HG03442 (cell line): ENCODE measurements at regions not wholly inside any gene's neighbourhood (a gene's known extent, or its start where the extent isn't known, plus 50 kb on each side); places are given as distances from the start of the nearest gene placed in this dataset.

Experiments used
- ATAC-seq: cut with Tn5 transposase; IDR thresholded peaks from one replicate; pipeline ENCODE4 v1.9.1; 2021; ENCODE audit warnings: mild to moderate bottlenecking, moderate library complexity; ENCODE audit not compliant: unreplicated experiment

DNA sequence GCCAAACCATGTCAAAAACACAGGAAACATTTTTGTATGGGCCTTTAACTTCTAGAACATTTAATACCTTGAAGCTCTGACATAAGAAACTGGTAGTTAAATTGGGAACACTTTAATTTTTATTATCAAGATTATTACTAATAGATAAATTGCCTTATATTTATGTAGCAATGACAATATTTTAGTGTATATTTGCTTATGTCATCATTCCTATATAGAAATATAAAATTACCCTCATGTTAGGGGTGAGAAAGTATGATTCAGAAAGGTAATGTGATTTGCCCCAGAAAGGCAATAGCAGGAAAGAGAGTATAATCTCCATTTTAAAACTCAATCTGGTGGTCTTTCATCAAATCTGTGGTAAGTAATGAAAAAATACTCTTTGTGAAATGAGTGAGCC, 147.4 kb downstream of the IL15 start:
- ATAC-seq, result no peak

DNA sequence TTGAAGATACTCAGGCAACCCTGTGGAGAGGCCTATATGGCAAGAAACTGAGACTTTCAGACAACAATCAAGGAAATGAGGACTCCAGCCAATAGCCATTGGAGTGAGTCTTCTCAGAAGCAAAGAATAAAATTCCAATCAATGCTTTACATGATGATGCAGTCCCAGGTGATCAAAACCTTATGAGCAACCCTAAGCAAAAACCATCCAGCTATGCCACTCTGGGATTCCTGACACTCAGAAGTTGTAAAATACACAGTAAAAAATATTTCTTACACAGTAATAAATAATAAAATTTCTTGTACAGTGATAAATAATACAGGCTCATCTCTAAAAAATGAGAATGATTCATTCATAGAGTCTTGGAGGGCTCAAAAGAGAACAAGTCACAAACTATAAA, 150.6 kb downstream of the IL15 start:
- ATAC-seq, result no peak

DNA sequence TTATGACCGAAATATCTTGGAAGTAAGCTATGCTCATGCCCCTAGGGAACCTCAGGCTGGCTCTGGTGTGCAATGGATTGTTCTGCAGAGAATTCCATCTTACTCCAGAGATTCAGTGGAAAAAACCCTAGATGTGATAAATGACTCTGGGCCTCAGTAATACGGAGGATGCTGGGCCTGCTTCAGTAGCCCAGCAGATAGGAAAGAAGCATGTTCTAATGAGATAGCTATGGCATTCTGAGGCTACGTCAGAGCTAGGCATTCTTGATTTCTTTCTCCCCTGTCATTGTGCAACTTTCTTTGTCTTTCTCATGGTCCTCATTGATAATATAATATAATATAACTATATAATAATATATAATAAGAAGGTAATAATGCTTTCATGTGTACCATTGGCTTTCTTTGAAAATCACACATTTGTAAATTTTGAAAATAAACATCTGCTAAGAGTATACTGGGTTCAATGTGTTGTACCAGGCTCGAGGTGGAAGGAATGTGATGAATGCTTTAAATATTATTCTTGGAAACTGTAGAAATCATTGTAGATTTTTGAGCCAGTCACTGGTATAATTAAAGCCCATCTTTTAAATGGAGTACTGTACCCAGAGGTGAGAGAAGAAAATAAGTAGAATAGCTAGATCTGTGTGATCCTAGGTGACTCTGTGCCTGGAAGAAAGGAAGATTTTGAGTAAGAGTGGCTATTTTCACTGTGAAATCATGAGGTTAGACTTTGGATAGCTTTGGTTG, 152.0 kb downstream of the IL15 start:
- ATAC-seq, result no peak

DNA sequence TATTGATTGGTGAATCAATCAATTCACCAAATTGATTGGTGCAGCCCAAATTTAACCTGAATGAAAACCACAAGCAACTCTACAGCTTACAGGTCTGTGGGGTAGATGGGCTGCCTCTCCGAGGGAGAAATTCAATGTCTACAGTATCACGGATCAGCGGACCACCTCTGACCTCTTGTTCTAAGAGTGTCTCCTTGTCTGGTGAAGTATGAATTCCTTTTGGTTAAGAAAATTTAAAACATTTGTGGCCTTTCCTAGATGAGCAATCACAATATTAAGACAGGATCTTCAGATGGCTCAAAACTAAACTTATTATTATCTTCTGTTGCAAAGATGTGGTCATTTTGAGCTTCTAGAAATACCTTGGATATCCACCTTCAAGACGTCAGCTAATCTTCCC, 153.3 kb downstream of the IL15 start:
- no peak for ATAC-seq

DNA sequence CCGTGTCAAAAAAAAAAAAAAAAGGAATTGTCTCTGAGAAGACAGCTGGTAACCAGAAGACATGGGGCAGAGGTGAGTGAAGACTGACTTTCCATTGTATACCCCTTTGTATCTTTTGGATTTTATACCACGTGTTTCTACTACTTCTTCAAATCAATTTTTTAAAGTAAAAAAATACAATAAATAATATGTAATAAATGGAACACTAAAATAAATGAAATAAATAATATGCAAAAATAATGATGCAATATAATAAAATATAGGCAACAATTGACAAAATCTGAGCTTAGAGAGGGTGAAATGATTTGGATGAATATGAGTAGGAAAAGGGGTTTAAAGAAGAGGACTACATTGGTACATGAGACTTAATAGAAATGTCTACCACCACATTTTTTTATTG, 155.8 kb downstream of the IL15 start:
- no peak for ATAC-seq

DNA sequence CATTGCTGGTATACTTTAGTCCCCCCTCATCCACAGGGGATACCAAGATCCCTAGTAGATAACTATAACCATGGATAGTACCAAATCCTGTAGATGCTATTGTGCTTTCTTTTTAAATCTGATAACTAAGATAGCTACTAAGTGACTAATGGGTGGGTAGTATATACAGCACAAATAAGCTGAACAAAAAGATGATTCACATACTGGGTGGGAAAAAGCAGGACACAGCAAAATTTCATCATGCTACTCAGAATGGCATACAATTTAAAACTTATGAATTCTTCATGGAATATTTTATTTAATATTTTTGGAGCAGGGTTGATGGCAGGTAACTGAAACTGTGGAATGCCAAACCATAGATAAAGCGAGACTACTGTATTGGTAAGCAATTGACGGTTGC, 161.6 kb downstream of the IL15 start:
- no peak for ATAC-seq

DNA sequence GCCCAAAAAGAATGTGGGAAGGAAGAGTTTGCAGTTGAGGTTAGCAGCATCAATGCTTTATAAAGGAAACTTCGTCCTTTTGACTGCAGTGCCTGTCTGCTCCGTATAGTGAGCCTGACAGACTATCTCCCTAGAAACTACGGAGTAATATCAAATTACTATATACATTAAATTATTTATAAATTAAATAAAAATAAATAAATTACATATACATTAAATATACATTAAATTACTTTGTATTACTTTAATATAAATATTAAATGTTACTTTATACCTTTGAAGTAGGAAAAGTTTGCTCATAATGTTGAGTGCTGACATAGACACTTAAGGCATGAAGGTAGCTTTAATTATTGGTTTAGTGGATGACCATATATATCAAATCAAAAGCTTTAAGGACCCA, 165.2 kb downstream of the IL15 start:
- no peak for ATAC-seq

DNA sequence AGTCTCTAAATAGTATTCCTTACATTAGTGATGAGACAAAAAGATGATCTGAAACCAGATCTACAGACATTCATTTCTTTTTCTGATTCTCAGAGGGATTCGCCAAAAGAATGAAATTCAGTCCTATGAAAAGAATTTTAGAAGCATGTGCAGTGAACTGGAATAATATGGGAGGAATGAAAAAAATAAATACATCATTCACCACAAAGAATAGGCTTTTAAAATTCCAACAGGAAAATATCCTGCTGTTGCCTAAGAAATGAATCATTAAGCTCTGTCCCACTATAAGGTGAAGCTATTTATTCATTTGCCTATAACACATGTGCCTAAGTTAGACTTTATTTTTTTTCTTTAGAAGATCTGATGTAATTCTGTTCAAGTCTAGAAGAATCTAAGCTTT, 165.9 kb downstream of the IL15 start:
- no peak for ATAC-seq

DNA sequence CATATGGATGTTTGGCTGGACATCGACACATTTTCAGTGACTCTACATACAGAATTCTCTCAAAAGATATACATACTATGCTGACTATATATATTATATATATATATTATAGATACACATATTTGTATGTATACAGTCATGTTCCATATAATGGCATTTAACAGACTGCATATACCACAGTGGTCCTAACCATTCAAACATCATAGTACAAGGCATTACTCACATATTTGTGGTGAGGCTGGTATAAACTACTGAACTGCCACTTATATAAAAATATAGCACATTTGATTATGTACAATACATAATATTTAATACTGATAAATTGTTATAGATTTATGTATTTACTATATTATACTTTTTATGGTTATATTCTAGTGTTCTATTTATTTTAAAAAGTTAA, 168.5 kb downstream of the IL15 start:
- ATAC-seq, result no peak

DNA sequence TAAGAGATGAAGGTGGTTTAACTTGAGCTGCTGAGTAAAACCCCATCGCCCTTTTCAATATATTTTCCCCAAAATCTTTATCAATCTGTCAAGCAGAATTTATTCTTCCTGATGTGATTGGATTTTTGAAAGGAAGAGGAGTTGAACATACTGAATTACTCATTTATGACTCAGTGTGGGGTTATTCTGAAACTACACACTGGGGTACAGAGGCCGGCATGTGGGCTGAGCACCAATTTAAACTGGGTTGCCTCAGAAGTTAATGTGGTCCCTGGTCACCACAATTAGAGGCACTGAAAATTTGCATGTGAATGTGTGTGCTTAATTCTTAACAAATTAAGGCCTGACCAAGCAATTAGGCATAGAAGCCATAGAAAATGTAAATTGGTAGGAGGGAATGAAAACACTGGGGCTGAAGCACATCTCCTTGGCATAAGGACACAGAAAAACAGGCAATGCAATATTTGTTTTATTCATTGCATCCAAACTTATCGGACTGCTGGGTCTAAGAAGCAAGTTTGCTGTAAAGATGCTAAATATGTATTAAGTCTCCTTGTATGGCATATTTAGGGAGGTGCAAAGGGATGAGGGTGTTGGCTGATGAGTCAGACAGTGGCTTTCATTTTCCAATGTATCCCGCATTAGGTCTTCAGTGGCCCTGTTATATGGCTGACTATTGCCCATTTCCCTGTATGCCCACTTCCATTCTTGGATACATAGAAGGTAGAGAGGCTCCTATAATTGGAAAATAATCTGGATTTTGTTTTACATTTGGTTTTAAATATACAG, 170.9 kb downstream of the IL15 start:
- peak; percentile 61 for ATAC-seq

DNA sequence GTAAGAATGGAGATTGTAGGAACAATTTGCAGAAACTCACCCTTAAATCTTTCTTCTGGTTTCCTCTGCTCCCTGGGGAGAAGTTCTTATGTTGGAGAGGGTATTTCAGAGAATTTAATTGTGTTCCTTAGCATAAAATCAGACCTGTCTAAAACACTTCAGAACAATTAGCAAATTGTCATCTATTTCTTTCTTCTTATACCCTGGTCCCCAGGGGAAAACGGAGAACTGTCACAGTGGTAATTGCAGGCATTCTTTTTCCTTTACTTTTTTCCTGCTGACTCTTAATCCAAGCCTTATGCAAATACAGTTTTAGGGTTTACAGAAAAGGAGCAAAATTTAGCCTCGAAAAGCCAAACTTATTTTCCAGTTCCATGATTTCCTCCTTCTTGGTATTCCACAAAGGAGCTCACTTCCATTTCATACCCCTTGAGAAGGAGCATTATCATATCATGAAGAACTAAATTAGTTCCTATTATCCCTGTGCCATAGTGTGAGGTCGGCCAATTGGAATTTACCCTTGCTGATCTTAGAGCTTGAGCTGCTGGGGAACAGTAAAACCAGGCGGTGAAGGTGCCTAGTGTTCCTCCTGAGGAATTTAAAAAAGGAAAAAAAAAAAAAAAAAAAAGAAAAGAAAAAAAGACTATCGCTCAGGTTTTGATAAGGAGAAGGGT, 173.8 kb downstream of the IL15 start:
- no peak for ATAC-seq

DNA sequence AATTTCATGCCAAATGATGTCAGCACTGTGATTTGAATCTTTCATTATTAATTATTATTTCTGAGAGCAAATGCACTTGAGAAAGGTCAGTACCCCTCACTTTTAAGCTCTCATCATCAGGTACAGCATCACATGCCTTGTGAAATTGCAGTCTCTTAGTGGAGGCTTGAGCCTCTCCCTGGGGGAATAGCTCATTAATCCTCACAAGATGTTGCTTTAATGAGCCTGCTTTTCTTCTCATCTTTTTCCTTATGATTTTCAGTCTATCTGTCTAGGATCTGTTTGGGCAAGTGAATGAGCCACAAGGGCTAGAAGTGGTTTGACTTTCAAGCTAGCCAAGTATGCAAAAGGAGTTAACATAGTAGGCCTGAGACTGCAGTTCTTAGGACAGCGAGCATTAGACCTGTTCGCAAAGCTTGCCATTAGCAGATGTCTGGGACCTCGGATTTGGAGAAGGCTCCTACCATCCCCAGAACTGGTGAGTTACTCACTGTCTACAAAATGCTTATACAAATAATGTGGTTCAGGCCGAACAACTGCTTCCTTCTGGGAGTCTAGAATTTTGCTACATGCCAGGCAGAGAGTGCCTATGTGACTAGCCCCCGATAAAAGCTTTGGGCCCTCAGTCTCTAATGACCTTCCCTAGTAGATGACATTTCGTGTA, 174.5 kb downstream of the IL15 start:
- no peak for ATAC-seq

DNA sequence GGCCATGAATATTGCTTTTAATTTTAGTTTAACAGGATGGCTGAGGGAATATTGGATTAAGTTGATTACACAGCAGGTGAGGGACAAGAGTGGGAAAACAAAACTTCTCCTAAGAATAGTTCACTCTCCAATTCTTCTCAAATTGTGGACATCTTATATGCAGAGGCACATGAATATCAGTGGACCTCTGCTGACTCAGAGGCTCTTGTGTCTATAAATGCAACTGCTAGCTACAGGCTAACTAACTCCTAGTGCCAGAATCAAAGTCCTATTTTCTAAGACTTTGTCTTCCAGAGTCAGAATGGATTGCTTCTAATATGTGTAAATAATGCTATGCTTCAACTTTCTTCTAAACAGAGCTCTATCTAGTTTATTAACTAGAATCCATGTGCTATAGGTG, 175.8 kb downstream of the IL15 start:
- ATAC-seq, result no peak

DNA sequence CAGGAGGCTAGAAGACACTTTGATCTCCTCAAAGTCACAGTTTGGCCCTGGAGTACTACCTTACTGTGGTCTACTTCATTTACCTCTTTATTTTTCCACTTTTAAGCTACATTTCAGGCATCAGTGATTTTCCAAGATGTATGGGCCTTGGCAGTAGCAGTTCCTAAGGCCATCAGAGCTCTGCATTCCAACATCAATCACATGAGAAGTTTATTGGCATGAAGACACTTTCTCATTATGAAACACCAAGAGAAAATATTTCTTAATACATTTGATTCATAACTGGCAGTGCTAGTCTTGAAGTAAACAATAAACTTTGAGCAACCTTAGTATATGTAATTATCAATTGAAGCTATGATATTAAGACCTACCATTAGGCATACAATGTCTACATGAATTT, 178.1 kb downstream of the IL15 start:
- no peak for ATAC-seq

DNA sequence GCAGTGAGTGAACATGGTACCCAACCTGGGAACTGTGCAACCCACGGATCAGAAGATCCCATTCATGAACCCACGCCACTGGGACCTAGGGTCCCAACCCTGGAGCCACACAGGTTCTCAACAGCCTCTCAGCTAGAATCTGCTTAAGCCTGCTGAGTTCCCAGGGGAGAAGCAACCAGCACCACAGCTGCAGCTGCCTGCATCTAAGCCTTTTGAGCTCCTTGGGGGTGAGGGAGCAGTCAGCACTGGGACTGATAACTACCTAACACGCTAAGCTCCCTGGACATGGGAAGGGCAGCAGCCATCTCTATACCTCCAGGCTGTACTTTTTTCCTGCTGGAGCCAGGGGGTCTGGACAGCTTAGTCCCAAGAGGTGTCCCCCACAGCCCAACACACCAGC, 179.3 kb downstream of the IL15 start:
- no peak for ATAC-seq

DNA sequence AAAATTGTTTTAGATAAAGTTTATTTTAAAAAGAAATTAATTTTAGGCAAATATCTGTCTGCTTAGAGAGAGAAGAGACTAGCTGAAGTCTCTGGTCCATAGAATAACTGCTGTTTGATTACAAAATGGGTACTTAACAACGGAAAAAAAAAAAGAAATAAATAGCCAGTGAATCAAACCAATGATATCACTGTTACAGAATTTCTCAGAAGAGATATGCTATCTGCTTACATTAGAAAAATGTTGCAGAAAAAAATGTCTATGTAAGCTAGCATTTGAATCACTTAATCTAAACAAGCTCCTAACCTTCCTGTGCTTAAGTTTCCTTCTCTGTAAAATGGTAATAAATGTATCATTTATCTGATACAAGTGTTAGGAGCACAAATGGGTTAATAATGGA, 189.9 kb downstream of the IL15 start:
- ATAC-seq, result no peak

DNA sequence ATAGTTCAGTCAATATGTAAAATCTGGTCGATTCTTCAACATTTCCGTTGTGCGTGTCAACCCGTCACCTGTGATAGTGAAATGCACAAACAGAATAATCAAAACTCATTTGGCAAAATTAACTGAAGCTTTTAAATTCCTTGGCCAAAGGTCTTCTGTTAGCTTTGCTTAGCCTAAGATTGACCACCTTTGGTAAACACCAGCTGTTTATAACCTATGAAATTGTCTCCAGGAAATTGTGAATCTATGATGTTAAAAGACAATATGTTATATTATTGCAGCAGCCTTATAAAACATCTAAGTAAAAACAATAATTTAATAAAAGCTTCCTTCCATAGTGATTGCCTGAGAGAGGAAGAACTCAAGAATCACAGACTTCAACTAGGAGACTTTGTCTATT, 196.8 kb downstream of the IL15 start:
- no peak for ATAC-seq

DNA sequence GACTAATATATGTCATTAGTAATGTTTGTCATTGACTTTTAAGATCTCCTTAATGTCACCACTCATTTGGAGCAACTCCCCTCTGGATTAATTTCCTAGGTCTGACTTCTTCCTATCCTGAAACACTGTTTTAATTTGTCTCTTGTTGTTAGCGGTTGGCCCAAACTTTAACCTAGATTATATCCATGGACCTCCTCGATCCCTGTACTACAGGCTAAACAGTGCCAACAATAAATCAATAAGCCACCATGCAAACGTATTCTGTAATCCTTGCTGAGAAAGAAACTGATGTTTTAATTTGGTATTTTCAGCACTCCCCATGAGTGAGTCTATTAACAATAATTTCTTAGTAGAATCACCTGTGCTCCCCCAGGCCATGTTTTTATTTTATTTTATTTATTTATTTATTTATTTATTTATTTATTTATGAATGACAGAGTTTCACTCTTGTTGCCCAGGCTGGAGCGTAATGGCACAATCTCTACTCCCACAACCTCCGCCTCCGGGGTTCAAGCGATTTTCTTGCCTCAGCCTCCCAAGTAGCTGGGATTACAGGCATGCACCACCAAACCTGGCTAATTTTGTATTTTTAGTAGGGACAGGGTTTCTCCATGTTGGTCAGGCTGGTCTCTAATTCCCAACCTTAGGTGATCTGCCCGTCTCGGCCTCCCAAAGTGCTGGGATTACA, 204.1 kb downstream of the IL15 start:
- ATAC-seq, result no peak

DNA sequence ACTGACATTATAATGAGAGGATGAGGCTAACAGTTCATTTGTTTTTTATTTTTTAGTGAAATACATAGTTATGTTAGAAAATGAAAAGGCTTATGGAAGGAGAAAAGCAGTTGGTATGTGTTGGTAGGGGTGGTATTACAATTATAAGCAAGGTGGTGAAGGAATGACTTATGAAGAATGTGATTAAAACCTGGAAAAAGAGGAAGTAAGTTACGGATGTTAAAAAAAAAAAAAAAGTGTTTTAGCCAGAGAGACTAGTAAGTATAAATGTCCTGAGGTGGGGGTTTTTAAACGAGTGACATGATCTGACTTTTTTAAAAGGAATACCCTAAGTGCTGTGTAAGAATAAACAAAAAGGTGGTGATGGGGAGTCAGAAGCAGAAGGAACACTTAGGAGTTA, 206.8 kb downstream of the IL15 start:
- ATAC-seq, result no peak

DNA sequence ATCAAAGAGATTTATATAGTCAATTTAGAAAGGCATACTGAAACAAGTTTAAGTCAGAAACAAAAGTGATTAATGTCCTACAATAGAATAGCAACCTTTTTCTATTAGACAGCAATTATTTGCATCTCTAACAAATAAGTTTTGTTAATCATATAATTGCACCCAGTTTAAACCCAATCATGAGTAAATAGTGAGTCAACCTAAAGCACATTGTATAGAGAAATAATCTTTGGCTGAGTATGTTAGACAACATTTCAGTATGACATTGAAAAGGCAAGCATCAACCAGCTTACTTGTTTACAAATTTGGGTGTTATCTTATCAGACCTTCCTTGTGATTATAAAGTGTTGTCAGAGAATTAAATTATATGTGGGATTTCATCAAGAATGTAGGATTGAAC, 209.5 kb downstream of the IL15 start:
- no peak for ATAC-seq

DNA sequence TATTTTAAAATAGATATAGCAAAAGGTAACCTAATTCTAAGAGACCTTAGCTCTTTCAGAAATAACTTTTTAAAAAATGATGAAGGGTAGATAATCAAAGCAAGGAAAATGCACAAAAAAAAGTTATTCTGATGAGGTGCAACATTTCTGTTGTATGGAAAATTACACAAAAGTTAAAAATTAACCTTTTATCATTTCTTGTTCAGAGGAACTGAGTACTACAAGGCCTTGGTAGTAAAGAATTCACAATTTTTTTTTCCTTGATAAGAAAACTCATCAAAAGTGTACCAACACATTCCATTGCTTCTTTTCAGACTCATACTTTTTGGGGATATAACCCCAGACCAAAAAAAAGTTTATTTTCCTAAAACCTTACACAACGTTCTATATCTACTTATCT, 213.0 kb downstream of the IL15 start:
- no peak for ATAC-seq
